GM18498 (cell line): ENCODE measurements at regions not wholly inside any gene's neighbourhood (a gene's known extent, or its start where the extent isn't known, plus 50 kb on each side); places are given as distances from the start of the nearest gene placed in this dataset.
"Not testable (repeated sequence)": the region's sequence is repeated elsewhere in the genome, so short reads cannot be mapped to it uniquely, and the experiment has no call there.

ENCODE experiments used
- ATAC-seq: cut with Tn5 transposase; IDR thresholded peaks from one replicate; pipeline ENCODE4 v1.9.1; 2021; ENCODE audit warnings: mild to moderate bottlenecking, moderate library complexity; ENCODE audit not compliant: unreplicated experiment

GRCh38 chr17:63171428-63172393 lies 205.7 kb downstream of the TANC2 start:
- ATAC-seq = no peak

GRCh38 chr17:63173450-63173849 lies 207.4 kb downstream of the TANC2 start:
- no peak for ATAC-seq

- ATAC-seq = no peak
Measured at GRCh38 chr17:63173903-63174302, 207.9 kb downstream of the TANC2 start.

GRCh38 chr17:63178530-63178929 lies 212.5 kb downstream of the TANC2 start:
- no peak for ATAC-seq

- no peak for ATAC-seq
Measured at GRCh38 chr17:63181856-63182255, 215.8 kb downstream of the TANC2 start.

- no peak for ATAC-seq
Measured at GRCh38 chr17:63185420-63185819, 219.4 kb downstream of the TANC2 start.

- ATAC-seq = no peak
Measured at GRCh38 chr17:63189082-63189481, 223.0 kb downstream of the TANC2 start.

GRCh38 chr17:63189930-63190329 lies 223.9 kb downstream of the TANC2 start:
- no peak for ATAC-seq

- no peak for ATAC-seq
Measured at GRCh38 chr17:63190821-63191370, 224.9 kb downstream of the TANC2 start.

GRCh38 chr17:63191610-63192009 lies 225.6 kb downstream of the TANC2 start:
- no peak for ATAC-seq

GRCh38 chr17:63193827-63194226 lies 227.8 kb downstream of the TANC2 start:
- no peak for ATAC-seq

- ATAC-seq = no peak
Measured at GRCh38 chr17:63196772-63197335, 230.8 kb downstream of the TANC2 start.

- no peak for ATAC-seq
Measured at GRCh38 chr17:63203652-63204051, 237.6 kb downstream of the TANC2 start.

- ATAC-seq = no peak
Measured at GRCh38 chr17:63221939-63222338, 224.2 kb downstream of the CYB561 start.

- no peak for ATAC-seq
Measured at GRCh38 chr17:63222655-63223054, 223.5 kb downstream of the CYB561 start.

GRCh38 chr17:63223212-63223911 lies 222.7 kb downstream of the CYB561 start:
- ATAC-seq = no peak

GRCh38 chr17:63224644-63225043 lies 221.5 kb downstream of the CYB561 start:
- no peak for ATAC-seq

GRCh38 chr17:63226720-63227119 lies 219.4 kb downstream of the CYB561 start:
- ATAC-seq = not testable (repeated sequence)

- not testable (repeated sequence) for ATAC-seq
Measured at GRCh38 chr17:63231015-63231620, 215.0 kb downstream of the CYB561 start.

- ATAC-seq = no peak
Measured at GRCh38 chr17:63232565-63233310, 213.4 kb downstream of the CYB561 start.
